ENCODE measurements at regions not wholly inside any gene's neighbourhood (a gene's known extent, or its start where the extent isn't known, plus 50 kb on each side); places are given as distances from the start of the nearest gene placed in this dataset.
A peak's percentile ranks its signal among the peaks of the same experiment; 100 is the strongest.
"Not testable (repeated sequence)": the region's sequence is repeated elsewhere in the genome, so short reads cannot be mapped to it uniquely, and the experiment has no call there.

- DNase-seq, result not testable (repeated sequence)
Observed at GRCh38 chr16:88252057-88252794, 130.5 kb upstream of the ZNF469 start.

GRCh38 chr16:88258141-88258540, 124.6 kb upstream of the ZNF469 start:
- not testable (repeated sequence) for DNase-seq

GRCh38 chr16:88258764-88259525, 123.8 kb upstream of the ZNF469 start:
- DNase-seq, result not testable (repeated sequence)

GRCh38 chr16:88259538-88259937, 123.2 kb upstream of the ZNF469 start:
- DNase-seq, result not testable (repeated sequence)

DNA sequence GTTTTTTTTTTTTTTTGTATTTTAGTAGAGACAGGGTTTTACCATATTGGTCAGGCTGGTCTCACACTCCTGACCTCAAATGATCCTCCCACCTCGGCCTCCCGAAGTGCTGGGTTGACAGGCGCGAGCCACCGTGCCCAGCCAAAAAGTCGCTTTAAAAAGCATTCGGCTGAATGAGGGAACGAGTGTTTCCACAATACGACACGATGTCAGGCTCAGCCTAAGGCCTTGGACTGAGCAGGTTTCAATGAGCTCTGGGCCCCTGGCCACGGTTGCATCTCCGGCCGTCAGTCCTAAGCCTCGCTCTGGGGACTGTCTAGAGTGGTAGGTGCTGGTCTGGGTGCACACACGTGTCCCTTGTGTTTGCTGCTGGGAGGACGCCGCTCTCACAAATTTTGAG, 122.6 kb upstream of the ZNF469 start:
- DNase-seq, result not testable (repeated sequence)

GRCh38 chr16:88260881-88261665, 121.7 kb upstream of the ZNF469 start:
- not testable (repeated sequence) for DNase-seq

DNA sequence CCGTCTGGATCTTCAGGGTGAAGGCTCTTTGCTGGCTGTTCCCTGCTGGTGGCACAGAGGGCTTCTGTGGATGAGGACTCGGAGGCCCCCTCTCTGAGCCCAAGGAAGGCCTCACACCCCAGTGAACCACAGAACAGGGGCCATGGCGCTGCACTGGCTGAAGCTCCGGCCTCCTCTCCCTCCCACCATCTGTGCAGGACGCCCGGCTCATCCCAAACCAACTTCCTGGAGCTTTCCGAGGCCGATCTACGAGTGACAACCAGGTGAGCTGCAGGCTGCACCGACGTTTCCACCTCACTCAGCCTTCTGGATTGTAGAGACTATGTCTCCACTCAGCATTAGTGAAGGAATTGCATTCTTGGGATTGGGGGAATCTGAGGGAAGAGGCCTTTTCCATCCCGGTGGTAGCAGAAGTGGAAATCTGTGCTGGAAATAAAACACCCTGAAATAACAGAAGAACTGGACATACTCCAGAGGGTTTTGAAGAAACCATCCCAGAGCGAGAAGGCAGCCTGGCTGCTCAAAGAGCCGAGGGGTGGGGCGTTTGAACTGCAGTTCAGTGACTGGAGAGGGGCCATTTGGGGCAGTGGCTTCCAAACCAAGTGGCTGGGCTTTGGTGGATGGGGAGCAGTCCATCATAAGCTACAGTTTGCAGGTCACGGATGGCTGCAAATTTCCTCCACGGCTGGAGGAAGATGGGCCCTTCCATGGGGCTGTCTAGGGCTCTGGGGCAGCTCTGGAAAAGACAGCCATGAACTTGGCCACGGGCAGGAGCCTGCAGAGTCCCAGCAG, 120.7 kb upstream of the ZNF469 start:
- not testable (repeated sequence) for DNase-seq

- not testable (repeated sequence) for DNase-seq
Observed at GRCh38 chr16:88262858-88263563, 119.7 kb upstream of the ZNF469 start.

GRCh38 chr16:88263681-88264287, 119.0 kb upstream of the ZNF469 start:
- not testable (repeated sequence) for DNase-seq

GRCh38 chr16:88264641-88265285, 118.0 kb upstream of the ZNF469 start:
- peak; percentile 88 for DNase-seq

DNA sequence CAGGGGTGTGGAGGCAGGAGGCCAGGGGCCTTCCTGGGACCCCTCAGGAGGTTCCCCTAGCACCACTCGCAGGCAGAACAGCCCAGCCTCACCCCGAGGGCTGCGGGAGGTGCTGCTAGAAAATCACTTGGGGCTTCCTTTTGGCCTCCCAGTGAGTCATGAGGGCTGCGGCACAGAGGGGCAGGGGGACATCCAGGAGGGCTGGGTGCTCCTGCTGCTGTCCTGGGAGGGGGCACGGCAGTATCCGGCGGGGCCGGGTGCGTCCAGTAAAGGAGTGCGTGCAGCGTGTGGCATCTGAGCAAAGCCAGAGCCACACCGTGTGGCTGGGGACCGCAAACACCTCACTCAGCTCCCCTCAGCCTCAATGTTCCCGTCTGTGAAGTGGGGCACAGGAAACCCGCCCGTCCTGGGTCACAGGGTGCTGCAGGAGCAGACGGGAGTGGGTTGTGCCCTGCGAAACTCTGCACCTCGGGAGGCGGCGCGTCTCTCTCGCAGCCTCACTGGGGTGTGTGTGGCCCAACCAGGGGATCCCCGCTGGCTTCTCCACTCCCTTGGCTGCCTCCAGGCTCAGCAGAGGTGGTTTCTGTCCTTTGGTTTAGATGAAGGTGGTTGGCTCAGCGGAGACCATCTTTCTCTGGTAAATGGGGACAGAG, 117.3 kb upstream of the ZNF469 start:
- peak; percentile 62 for DNase-seq

- DNase-seq, result not testable (repeated sequence)
Observed at GRCh38 chr16:88266036-88266435, 116.7 kb upstream of the ZNF469 start.

DNA sequence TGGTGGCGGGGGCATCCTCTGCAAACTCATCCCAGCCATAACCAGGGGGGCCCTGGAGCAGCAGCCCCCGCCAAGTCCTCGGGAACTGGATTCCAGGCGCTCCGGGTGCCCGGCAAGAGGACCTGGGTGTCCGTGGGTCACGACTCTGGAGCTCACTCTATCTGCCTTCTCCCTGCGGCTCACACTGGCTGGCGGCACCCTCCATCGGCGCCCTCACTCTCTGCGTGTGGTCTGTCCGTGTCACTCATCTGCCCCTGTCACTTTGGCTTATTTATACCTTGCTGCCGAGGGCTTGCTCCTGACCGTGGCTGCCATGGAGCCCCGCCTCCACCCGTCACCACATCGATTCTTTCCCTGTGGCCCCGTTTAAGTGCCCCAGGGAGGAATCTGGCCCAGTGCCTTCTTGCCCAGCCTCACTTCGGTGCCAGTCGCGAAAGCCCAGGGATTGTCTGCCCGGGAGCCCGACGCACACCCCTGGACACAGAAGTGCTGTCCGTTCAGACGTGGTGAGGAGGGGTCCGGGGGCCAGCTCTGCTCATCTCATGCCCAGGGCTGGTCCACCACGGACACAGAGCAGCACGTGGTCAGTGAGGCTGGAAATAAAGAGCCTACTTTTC, 115.7 kb upstream of the ZNF469 start:
- DNase-seq, result not testable (repeated sequence)

- not testable (repeated sequence) for DNase-seq
Observed at GRCh38 chr16:88268186-88268970, 114.4 kb upstream of the ZNF469 start.

DNA sequence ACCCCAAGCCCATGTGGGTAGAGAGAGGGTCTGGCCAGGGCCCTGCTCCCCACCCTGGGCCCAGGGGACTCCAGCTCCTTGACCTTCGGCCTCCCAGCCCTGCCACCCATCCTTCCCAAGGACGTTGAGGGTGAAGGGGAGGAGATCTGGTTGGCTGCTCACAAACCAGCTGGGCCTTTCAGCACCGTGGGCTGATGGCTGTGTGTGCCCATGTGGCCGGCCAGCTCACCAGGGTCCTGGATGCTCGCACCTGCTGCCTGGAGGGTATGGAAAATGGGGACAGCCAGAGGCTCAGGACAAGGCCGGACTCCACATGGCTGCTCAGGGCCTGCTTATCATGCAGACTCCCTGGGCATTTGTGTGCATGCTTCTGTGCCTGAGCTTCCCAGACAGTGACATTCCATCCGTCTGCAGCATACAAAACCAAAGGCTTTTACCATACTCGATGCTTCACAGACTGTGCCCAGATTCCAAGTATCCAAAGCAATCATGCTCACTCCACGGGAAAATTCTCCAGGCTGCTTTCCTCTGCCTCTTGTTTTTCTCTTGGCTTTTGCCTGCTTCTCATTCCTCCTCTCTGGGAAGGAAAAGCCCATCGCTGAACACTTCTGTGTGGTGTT, 112.5 kb upstream of the ZNF469 start:
- not testable (repeated sequence) for DNase-seq

DNA sequence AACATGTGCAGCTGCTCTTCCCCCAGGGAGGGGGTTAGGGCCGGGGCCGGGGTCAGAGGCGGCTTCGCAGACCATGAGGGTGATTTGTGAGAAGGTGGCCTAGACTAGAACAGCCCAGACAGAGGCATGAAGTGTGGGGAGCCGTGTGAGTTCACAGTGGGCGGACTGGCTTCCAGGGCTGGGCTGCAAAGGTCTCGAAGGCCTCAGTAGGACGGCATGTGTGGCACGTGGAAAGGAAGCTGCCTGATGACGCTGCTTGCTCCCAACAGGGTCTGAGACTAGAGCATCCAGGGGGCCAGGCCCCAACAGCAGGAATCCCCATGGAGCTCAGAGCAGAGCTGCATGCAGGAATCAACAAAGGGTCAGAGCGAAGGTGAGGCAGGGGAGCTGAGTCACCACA, 111.5 kb upstream of the ZNF469 start:
- DNase-seq, result not testable (repeated sequence)

- not testable (repeated sequence) for DNase-seq
Observed at GRCh38 chr16:88271776-88272175, 111.0 kb upstream of the ZNF469 start.

DNA sequence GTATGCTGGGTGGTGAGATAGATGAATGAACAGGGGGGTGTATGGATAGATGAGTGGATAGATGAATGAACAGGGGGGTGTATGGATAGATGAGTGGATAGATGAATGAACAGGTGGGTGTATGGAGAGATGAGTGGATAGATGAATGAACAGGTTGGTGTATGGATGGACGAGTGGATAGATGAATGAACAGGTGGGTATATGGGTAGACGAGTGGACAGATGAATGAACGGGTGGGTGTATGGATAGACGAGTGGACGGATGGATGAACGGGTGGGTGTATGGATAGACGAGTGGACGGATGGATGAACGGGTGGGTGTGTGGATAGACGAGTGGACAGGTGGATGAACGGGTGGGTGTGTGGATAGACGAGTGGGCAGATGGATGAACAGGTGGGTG, 110.3 kb upstream of the ZNF469 start:
- not testable (repeated sequence) for DNase-seq
